Upper lobe of right lung (tissue), 1 donor: ENCODE measurements at regions not wholly inside any gene's neighbourhood (a gene's known extent, or its start where the extent isn't known, plus 50 kb on each side); places are given as distances from the start of the nearest gene placed in this dataset.

ENCODE experiments used
- ATAC-seq: fragments of 200-7000 bp; cut with Tn5 transposase; one replicate; pipeline ENCODE4 v1.9.1; 2020; ENCODE audit warnings: mild to moderate bottlenecking, moderate library complexity
- DNase-seq: peaks from one replicate; pipeline ENCODE4 v3.0.0-alpha.2; 2020
- H3K27ac ChIP-seq: fragments of 200-600 bp; one replicate; pipeline ENCODE4 v1.8.0; 2022
- H3K27me3 ChIP-seq: fragments of 200-600 bp; one replicate; pipeline ENCODE4 v1.8.0; 2022; ENCODE audit warnings: mild to moderate bottlenecking
- H3K36me3 ChIP-seq: fragments of 200-600 bp; one replicate; pipeline ENCODE4 v1.8.0; 2022
- H3K4me1 ChIP-seq: fragments of 200-600 bp; one replicate; pipeline ENCODE4 v1.8.0; 2022
- H3K4me3 ChIP-seq: fragments of 200-600 bp; one replicate; pipeline ENCODE4 v1.8.0; 2022; ENCODE audit warnings: mild to moderate bottlenecking
- H3K9me3 ChIP-seq: fragments of 200-600 bp; one replicate; pipeline ENCODE4 v1.8.0; 2022
- CTCF ChIP-seq: fragments of 200-600 bp; IDR thresholded peaks from one replicate; pipeline ENCODE4 v1.8.0; 2022; ENCODE audit warnings: antibody characterized with exemption
- intact Hi-C: fragments of 100-400 bp; cut with DNase I; formaldehyde crosslinking; loops from one replicate; pipeline ENCODE4 v1.11.0; 2022
- donor health status: DM: no; HTN: yes; CAD: no; lungs with severe emphysema.

GRCh38 chr2:144230033-144230432 is 289.9 kb downstream of the ZEB2 start:
- H3K27me3 ChIP-seq: no peaks in the 10 kb centered on the region
- H3K36me3 ChIP-seq: no peaks in the 10 kb centered on the region
- TF ChIP-seq CTCF: no peak
- ATAC-seq (no peak), DNase-seq (no peak)
- H3K4me3 ChIP-seq: no peak overlapping the region
- intact Hi-C loops: no loop called here
- H3K4me1 ChIP-seq: peaks cover 5% of the 10 kb centered on the region
- H3K9me3 ChIP-seq: no peaks in the 10 kb centered on the region
- H3K27ac ChIP-seq: no peak overlapping the region

GRCh38 chr2:144229296-144229695 is 290.6 kb downstream of the ZEB2 start:
- intact Hi-C loops: no loop called here
- Histone ChIP-seq H3K36me3 (no peaks in the 10 kb centered on the region), H3K27me3 (no peaks in the 10 kb centered on the region), H3K4me1 (peaks cover 5% of the 10 kb centered on the region), H3K27ac (no peak overlapping the region), H3K4me3 (no peak overlapping the region), H3K9me3 (no peaks in the 10 kb centered on the region)
- ATAC-seq (no peak), DNase-seq (no peak)
- no peak for TF ChIP-seq CTCF

GRCh38 chr2:144227427-144228105 is 292.4 kb downstream of the ZEB2 start:
- DNase-seq (no peak), ATAC-seq (no peak)
- intact Hi-C loops: no loop called here
- H3K4me1 ChIP-seq: no peaks in the 10 kb centered on the region
- no peaks in the 10 kb centered on the region for H3K36me3 ChIP-seq
- H3K4me3 ChIP-seq: no peak overlapping the region
- no peak for TF ChIP-seq CTCF
- no peaks in the 10 kb centered on the region for H3K27me3 ChIP-seq
- no peaks in the 10 kb centered on the region for H3K9me3 ChIP-seq
- H3K27ac ChIP-seq: no peak overlapping the region

- Histone ChIP-seq H3K9me3 (no peaks in the 10 kb centered on the region), H3K4me1 (no peaks in the 10 kb centered on the region), H3K36me3 (no peaks in the 10 kb centered on the region), H3K27ac (no peak overlapping the region), H3K4me3 (no peak overlapping the region), H3K27me3 (no peaks in the 10 kb centered on the region)
- ATAC-seq (no peak), DNase-seq (no peak)
- no peak for TF ChIP-seq CTCF
- intact Hi-C loops: no loop called here
Observed at GRCh38 chr2:144225076-144225475, 294.8 kb downstream of the ZEB2 start.

GRCh38 chr2:144224472-144224871 is 295.4 kb downstream of the ZEB2 start:
- H3K27ac ChIP-seq: no peak overlapping the region
- no peaks in the 10 kb centered on the region for H3K4me1 ChIP-seq
- ATAC-seq: no peak
- intact Hi-C loops: no loop called here
- H3K36me3 ChIP-seq: no peaks in the 10 kb centered on the region
- no peaks in the 10 kb centered on the region for H3K9me3 ChIP-seq
- H3K27me3 ChIP-seq: no peaks in the 10 kb centered on the region
- no peak for TF ChIP-seq CTCF
- DNase-seq: no peak
- no peak overlapping the region for H3K4me3 ChIP-seq

- TF ChIP-seq CTCF: no peak
- Histone ChIP-seq H3K27ac (no peak overlapping the region), H3K9me3 (no peaks in the 10 kb centered on the region), H3K4me1 (peaks cover 7% of the 10 kb centered on the region), H3K36me3 (no peaks in the 10 kb centered on the region), H3K4me3 (no peak overlapping the region), H3K27me3 (no peaks in the 10 kb centered on the region)
- intact Hi-C loops: no loop called here
- DNase-seq: no peak
- ATAC-seq: no peak
Observed at GRCh38 chr2:144219979-144220378, 299.9 kb downstream of the ZEB2 start.
